T1000 (cell line): ENCODE measurements at regions not wholly inside any gene's neighbourhood (a gene's known extent, or its start where the extent isn't known, plus 50 kb on each side); places are given as distances from the start of the nearest gene placed in this dataset.

Experiments used
- DNase-seq: peaks from one replicate; lab custom pipeline; 2025; ENCODE audit warnings: mixed read lengths; lab: John Stamatoyannopoulos, UW

- DNase-seq, result no peak
These were observed 821.2 kb downstream of the ARAP2 start for GRCh38 chr4:35423104-35423503.

- DNase-seq, result no peak
These were observed 796.8 kb downstream of the ARAP2 start for GRCh38 chr4:35447474-35447873.

DNA sequence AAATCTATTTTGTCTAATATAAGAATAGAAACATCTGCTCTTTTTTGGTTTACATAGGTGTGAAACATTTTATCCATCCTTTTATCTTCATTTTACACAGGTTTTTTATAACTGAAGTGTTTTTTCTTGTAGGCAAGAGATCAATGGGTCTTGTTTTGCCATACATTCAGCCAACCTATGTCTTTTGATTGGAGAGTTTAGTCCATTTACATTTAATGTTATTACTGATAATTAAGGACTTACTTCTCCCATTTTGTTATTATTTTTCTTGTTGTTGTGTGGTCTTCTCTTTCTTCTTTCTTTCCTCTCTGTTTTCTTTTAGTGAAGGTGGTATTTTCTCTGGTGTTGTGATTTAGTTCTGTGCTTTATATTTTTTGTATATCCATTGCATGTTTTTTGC lies 785.3 kb downstream of the ARAP2 start:
- no peak for DNase-seq

- DNase-seq, result no peak
These were observed 782.2 kb downstream of the ARAP2 start for GRCh38 chr4:35461931-35462659.

GRCh38 chr4:35463251-35463952 lies 780.9 kb downstream of the ARAP2 start:
- DNase-seq, result no peak

DNA sequence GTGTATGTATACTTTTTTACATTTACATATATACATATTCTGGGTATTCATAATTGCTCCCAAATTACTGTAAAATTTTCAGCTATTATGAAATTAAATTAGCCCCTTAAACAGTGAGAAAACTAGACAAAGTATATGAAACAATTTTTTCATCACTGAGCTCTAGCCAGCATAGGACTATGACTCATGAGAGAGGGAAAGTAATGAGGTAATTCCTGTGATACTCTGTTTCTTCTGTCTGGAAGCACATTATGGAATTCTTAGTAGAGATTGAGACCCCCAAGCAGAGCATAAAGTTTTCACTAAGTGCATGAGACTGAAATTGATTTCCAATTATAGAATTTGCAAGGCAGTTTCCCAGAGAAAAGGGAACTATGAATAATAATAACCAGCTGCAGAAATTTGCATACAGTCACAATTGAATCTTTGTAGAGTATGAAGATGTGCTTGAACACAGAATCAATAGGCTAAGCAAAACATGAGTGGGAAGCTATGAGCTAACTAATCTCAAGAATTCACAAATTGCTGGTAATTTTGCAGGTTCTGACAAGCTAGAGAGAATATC lies 779.3 kb downstream of the ARAP2 start:
- DNase-seq, result no peak

- no peak for DNase-seq
These were observed 753.2 kb downstream of the ARAP2 start for GRCh38 chr4:35491093-35491492.

GRCh38 chr4:35493977-35494376 lies 750.3 kb downstream of the ARAP2 start:
- DNase-seq, result no peak

DNA sequence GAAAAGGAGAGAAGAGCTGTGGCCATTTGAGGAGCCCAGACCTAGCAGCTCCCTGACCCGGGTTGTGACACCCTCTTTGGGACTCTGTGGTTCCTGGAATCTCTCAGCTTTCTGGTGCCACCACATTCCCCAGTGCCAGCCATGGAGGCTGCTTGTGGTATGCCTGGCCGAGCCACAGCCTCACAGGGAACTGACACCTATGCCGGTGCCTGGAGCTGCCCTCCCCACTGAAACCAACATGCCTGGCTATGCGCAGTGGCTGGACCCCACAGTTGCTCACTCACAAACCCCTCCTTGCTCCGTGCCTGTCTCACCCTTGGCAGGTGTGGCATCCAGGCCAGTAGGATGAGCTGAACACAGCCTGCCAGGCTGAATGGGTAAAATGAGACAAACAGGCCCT lies 749.4 kb downstream of the ARAP2 start:
- no peak for DNase-seq

DNA sequence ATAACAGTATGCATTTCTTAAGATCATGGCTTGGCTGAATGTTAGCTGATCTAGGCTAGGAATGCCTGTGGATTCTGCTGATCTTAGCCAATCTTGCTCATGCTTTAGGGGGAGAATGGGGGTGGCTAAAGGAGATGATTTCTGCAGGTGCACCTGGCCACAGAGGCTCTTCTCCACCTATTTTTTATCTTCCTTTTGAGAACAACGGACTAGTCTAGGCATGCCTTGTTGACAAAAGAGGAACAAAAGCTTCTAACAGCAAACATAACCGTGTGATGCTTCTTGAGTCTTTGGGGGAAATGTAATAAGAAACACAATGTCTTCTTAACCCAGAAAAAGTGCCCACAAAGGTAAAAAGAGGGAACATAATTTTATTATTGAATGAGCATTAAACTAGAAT lies 743.5 kb downstream of the ARAP2 start:
- DNase-seq, result no peak

GRCh38 chr4:35503435-35503834 lies 740.9 kb downstream of the ARAP2 start:
- DNase-seq, result no peak

DNA sequence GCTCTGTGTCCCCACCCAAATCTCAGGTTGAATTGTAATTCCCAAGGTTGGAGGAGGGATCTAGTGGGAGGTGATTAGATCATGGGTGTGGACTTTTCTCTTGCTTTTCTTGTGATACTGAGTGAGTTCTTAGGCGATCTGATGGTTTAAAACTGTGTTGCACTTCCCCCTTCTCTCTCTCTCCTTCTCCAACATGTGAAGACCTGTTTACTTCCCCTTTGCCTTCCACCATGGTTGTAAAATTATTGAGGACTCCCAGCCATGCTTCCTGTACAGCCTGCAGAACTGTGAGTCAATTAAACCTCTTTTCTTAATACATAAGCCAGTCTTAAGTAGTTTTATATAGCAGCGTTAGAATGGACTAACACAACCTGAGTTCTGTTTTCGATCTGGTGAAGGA lies 738.2 kb downstream of the ARAP2 start:
- DNase-seq, result no peak

- no peak for DNase-seq
These were observed 732.5 kb downstream of the ARAP2 start for GRCh38 chr4:35511851-35512250.

DNA sequence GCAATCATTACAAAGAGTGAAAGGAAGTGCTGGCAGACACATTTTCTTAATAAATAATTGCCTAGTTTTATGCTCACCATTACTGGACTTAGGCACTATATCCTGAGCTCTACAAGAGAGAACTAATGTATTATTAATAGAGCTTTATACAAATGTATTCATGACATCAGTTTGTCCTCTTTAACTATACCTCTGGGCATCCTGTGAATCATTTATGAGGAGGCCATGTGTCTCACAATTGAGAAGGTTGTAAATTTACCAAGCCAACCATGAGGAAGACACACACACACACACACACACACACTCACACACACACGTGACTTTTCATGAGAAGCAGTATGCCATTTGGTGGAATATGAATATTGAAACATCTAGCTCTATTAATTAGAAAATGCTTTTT lies 728.2 kb downstream of the ARAP2 start:
- no peak for DNase-seq

DNA sequence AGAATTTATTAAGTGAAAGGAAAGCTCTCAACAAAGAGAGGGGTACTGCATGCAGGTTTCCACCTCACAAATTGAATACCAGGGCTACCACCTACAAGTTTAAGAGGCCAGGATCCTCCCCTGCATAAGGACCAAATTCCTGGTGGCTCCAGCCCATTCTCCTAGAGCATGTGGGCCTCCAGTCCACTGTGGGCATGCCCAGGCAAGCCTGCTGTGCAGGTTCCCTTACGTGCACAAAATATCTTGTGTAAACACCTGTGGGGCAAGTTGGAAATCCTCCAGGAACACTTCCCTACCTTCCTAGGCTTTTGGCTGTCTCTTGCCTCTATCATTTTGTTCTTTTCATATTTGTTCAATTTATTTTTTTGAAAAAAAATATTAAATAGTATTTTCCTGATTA lies 724.3 kb downstream of the ARAP2 start:
- no peak for DNase-seq

DNA sequence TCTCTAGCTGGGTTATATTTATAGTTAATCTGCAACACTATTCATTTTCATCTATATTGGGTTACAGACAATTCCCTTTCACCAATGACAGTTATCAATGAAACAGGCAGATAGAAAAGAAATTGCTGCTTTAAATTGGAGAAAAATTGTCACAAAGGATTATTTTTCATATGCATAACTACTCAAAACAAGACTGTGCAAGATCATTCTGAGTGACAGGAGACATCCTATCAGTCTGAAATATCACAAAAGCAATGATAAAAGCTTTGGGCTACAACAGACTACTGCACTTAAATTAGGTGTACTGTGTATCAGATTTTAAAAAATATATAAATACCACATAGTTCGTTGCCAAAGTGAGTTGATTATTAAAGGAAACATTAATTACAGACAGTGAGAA lies 722.6 kb downstream of the ARAP2 start:
- DNase-seq, result no peak

- DNase-seq, result no peak
These were observed 718.9 kb downstream of the ARAP2 start for GRCh38 chr4:35525192-35525978.

DNA sequence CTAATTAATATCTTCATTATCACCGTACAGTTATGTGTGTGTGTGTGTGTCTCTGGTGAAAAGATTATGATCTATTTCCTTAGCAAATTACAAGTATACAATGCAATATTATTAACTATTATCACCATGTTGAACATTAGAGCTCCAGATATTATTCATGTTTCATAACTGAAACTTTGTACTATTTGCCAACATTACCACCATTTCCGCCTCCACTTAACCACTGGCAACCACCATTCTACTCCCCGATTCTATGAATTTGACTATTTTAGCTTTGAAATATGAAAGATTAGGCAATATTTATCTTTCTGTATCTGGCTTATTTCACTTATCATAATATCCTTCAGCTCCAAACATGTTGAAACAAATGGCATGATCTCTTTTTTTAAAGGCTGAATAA lies 717.9 kb downstream of the ARAP2 start:
- no peak for DNase-seq

DNA sequence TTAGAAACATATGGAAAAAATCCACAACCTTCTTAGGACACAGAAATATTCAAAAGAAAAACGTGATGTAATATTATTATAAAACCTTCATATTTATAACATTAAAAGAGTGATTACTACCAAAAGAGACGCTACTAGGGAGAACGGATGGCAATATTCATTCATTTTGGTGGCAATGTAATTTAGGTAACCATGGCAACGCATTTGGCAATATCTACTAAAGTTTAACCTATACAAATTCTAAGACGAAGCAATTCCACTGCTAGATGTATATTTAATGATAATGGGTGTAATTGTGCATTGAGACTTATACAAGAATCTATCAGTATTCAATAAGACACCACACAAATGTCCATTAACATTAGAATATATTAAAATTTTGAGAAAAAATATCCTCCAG lies 709.4 kb downstream of the ARAP2 start:
- DNase-seq, result no peak

- DNase-seq, result no peak
These were observed 705.5 kb downstream of the ARAP2 start for GRCh38 chr4:35538807-35539206.

DNA sequence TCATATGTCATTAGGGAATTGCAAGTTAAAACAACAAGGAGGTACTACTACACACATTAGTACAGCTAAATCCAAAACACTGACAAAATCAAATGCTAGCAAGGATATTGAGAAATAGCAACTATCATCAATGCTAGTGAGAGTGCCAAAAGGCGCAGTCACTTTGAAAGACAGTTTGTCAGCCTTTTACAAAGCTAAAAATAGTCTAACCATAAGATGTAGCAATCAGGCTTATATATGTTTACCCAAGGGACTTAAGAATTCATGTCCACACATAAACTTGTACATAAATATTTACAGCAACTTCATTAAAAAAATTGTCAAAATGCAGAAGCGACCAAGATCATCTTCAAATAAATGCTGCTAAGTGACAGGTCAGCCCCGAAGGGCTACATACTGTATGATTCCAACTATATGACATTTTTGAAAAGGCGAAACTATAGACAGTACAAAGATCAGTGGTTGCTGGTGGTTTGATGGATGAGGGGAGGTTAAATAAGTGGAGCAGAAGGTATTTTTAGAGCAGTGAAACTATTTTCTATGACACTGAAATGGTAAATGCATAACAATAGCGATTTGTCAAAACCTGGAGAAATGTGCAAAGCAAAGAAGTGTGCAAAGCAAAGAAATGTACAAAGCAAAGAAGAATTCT lies 704.8 kb downstream of the ARAP2 start:
- no peak for DNase-seq
